ENCODE measurements at regions not wholly inside any gene's neighbourhood (a gene's known extent, or its start where the extent isn't known, plus 50 kb on each side); places are given as distances from the start of the nearest gene placed in this dataset.

GRCh38 chr13:19252381-19252780 is 70.8 kb upstream of the TUBA3C start:
- DNase-seq, result no peak
- H3K4me3 ChIP-seq, result no peak overlapping the region
- H3K36me3 ChIP-seq, result no peaks in the 10 kb centered on the region
- peaks cover 0 to 2% (median 0%) of the 10 kb centered on the region in 4 donors for H3K9me3 ChIP-seq
- no peaks in the 10 kb centered on the region for H3K27me3 ChIP-seq
- 77 to 86% methylated on average over 4 of the region's 4 CpGs for WGBS, 2 donors
- no peaks in the 10 kb centered on the region for H3K4me1 ChIP-seq
- no peak overlapping the region for H3K27ac ChIP-seq
- intact Hi-C loops (cut with DNase I), result no loop called here
- TF ChIP-seq CTCF (IDR thresholded peaks at IDR 0.05) (no peak), POLR2AphosphoS5 (IDR thresholded peaks at IDR 0.05) (no peak), EP300 (IDR thresholded peaks at IDR 0.05) (no peak), POLR2A (IDR thresholded peaks at IDR 0.05) (no peak)

GRCh38 chr13:19239114-19239860 is 57.7 kb upstream of the TUBA3C start:
- DNase-seq, result no peak
- no peak for TF ChIP-seq EP300 (IDR thresholded peaks at IDR 0.05)
- TF ChIP-seq CTCF (IDR thresholded peaks at IDR 0.05), result no peak
- TF ChIP-seq POLR2A (IDR thresholded peaks at IDR 0.05), result no peak
- TF ChIP-seq POLR2AphosphoS5 (IDR thresholded peaks at IDR 0.05), result no peak

More at GRCh38 chr13:19239114-19239860, 57.7 kb upstream of the TUBA3C start:
- intact Hi-C loops (cut with DNase I), result no loop called here
- Histone ChIP-seq H3K4me1 (no peaks in the 10 kb centered on the region), H3K27me3 (no peaks in the 10 kb centered on the region), H3K4me3 (no peak overlapping the region), H3K27ac (no peak overlapping the region), H3K36me3 (no peaks in the 10 kb centered on the region), H3K9me3 (no peaks in the 10 kb centered on the region)
- 64 to 66% methylated on average over 6 of the region's 6 CpGs for WGBS, 2 donors

All from sigmoid colon (tissue), 6 donors.